ENCODE measurements at regions not wholly inside any gene's neighbourhood (a gene's known extent, or its start where the extent isn't known, plus 50 kb on each side); places are given as distances from the start of the nearest gene placed in this dataset.

GRCh38 chr1:182288749-182289604, 102.6 kb downstream of the GLUL start (continued):
- TF ChIP-seq ZBTB4 (CRISPR knock-in tag; IDR thresholded peaks at IDR 0.05; ENCODE audit: borderline replicate concordance) = no peak
- TF ChIP-seq ZNF83 (CRISPR knock-in tag; IDR thresholded peaks at IDR 0.05; ENCODE audit: borderline replicate concordance) = no peak
- TF ChIP-seq ZNF354B (CRISPR knock-in tag; IDR thresholded peaks at IDR 0.05) = no peak
- no peak for TF ChIP-seq JDP2 (CRISPR knock-in tag; IDR thresholded peaks at IDR 0.05; ENCODE audit: borderline replicate concordance)
- TF ChIP-seq CREM (IDR thresholded peaks at IDR 0.05) = peak; percentile 80
- no peak for TF ChIP-seq CREM (CRISPR knock-in tag; IDR thresholded peaks at IDR 0.05)
- TF ChIP-seq DRAP1 (CRISPR knock-in tag; IDR thresholded peaks at IDR 0.05) = peak; percentile 41; the same call in 1 of the 2 replicates
- no peak for TF ChIP-seq GATAD1 (CRISPR knock-in tag; IDR thresholded peaks at IDR 0.05)
- no peak for TF ChIP-seq ZUFSP (CRISPR knock-in tag; IDR thresholded peaks at IDR 0.05; ENCODE audit: borderline replicate concordance)
- TF ChIP-seq YEATS4 (CRISPR knock-in tag; IDR thresholded peaks at IDR 0.05; ENCODE audit: borderline replicate concordance) = no peak; the same call in 1 of the 2 replicates
- no peak for TF ChIP-seq RFXANK (CRISPR knock-in tag; IDR thresholded peaks at IDR 0.05)
- no peak for TF ChIP-seq ZNF253 (CRISPR knock-in tag; IDR thresholded peaks at IDR 0.05; ENCODE audit: borderline replicate concordance)
- peak; percentile 70; the same call in 1 of the 2 replicates for TF ChIP-seq ZFP37 (CRISPR knock-in tag; IDR thresholded peaks at IDR 0.05; ENCODE audit: borderline replicate concordance)
- TF ChIP-seq EHMT2 (IDR thresholded peaks at IDR 0.05; ENCODE audit: borderline replicate concordance, low read depth, low read length) = peak; percentile 93; the same call in 1 of the 2 replicates
- TF ChIP-seq FOXA1 (IDR thresholded peaks at IDR 0.05) = peak; percentile 67; the same call in 1 of the 2 replicates
- peak; percentile 86 for TF ChIP-seq FOXA1 (CRISPR knock-in tag; IDR thresholded peaks at IDR 0.05)
- TF ChIP-seq HBP1 (CRISPR knock-in tag; IDR thresholded peaks at IDR 0.05; ENCODE audit: low read depth) = 0 out of 2 replicates have a peak, but pooled peaks have one; percentile 39
- TF ChIP-seq PITX1 (CRISPR knock-in tag; IDR thresholded peaks at IDR 0.05) = peak; percentile 56; the same call in 1 of the 2 replicates
- TF ChIP-seq TFDP1 (CRISPR knock-in tag; IDR thresholded peaks at IDR 0.05; ENCODE audit: borderline replicate concordance) = peak; percentile 18; the same call in 1 of the 2 replicates
- TF ChIP-seq TBX2 (CRISPR knock-in tag; IDR thresholded peaks at IDR 0.05; ENCODE audit: borderline replicate concordance) = peak; percentile 85
- TF ChIP-seq RFXAP (CRISPR knock-in tag; IDR thresholded peaks at IDR 0.05; ENCODE audit: borderline replicate concordance) = peak; percentile 74; the same call in 1 of the 2 replicates
- no peak for TF ChIP-seq REXO4 (CRISPR knock-in tag; IDR thresholded peaks at IDR 0.05; ENCODE audit: borderline replicate concordance)
